Nephron (organoid): ENCODE measurements at regions not wholly inside any gene's neighbourhood (a gene's known extent, or its start where the extent isn't known, plus 50 kb on each side); places are given as distances from the start of the nearest gene placed in this dataset.

Experiments used
- H3K27ac Mint-ChIP-seq, 3 experiments: 2 replicates each; pipeline ENCODE4 v1.8.0; 2020; ENCODE audit warnings: mixed read lengths in 3 of 3, mild to moderate bottlenecking in 2 of 3, moderate library complexity in 1 of 3
- H3K27me3 Mint-ChIP-seq: 2 replicates; pipeline ENCODE4 v1.8.0; 2021; ENCODE audit warnings: low read depth, mild to moderate bottlenecking, moderate library complexity, mixed read lengths
- H3K36me3 Mint-ChIP-seq: 2 replicates; pipeline ENCODE4 v1.8.0; 2020; ENCODE audit warnings: low read depth, mixed read lengths
- H3K4me1 Mint-ChIP-seq: 2 replicates; pipeline ENCODE4 v1.8.0; 2020; ENCODE audit warnings: mixed read lengths
- H3K4me3 Mint-ChIP-seq, 3 experiments: 2 replicates each; pipeline ENCODE4 v1.8.0; 2020; ENCODE audit warnings: mild to moderate bottlenecking in 3 of 3, mixed read lengths in 3 of 3, moderate library complexity in 2 of 3
- H3K9me3 Mint-ChIP-seq: 2 replicates; pipeline ENCODE4 v1.8.0; 2020; ENCODE audit warnings: mixed read lengths
- TF ChIP-seq, protein P1 (sequence below), 3 experiments: fragments of 200-600 bp; sonication (generic); IDR thresholded peaks; one replicate each; pipeline ENCODE4 v1.5.0; 2021; ENCODE audit warnings: antibody characterized with exemption in 3 of 3; ENCODE audit not compliant: unreplicated experiment in 3 of 3

DNA sequence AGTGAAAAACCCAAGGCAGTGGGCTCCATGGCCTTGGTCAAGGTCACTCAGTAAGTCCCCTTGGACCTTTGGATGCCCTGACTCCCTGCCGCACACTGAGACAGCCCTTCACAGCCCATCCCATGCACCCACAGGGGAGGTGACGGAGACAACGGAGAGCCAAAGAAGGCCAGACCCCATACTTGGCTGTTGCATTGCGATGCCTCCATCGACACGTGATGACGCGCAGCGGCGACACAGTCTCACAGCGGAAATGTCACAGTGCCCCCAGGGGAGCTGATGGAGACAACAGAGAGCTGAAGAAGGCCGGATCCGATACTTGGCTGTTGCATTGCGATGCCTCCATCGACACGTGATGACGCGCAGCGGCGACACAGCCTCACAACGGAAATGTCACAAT lies 282.4 kb downstream of the TEX29 start:
- Mint-ChIP-seq H3K9me3 (no peaks in the 10 kb centered on the region), H3K27ac (no peak overlapping the region), H3K36me3 (no peaks in the 10 kb centered on the region), H3K4me3 (no peak overlapping the region), H3K4me1 (peaks cover 19% of the 10 kb centered on the region), H3K27me3 (peaks cover 27% of the 10 kb centered on the region)
- TF ChIP-seq, protein P1, sequence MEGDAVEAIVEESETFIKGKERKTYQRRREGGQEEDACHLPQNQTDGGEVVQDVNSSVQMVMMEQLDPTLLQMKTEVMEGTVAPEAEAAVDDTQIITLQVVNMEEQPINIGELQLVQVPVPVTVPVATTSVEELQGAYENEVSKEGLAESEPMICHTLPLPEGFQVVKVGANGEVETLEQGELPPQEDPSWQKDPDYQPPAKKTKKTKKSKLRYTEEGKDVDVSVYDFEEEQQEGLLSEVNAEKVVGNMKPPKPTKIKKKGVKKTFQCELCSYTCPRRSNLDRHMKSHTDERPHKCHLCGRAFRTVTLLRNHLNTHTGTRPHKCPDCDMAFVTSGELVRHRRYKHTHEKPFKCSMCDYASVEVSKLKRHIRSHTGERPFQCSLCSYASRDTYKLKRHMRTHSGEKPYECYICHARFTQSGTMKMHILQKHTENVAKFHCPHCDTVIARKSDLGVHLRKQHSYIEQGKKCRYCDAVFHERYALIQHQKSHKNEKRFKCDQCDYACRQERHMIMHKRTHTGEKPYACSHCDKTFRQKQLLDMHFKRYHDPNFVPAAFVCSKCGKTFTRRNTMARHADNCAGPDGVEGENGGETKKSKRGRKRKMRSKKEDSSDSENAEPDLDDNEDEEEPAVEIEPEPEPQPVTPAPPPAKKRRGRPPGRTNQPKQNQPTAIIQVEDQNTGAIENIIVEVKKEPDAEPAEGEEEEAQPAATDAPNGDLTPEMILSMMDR (IDR thresholded peaks at IDR 0.05; ENCODE audit: unreplicated experiment in 3 of 3), result no peak

DNA sequence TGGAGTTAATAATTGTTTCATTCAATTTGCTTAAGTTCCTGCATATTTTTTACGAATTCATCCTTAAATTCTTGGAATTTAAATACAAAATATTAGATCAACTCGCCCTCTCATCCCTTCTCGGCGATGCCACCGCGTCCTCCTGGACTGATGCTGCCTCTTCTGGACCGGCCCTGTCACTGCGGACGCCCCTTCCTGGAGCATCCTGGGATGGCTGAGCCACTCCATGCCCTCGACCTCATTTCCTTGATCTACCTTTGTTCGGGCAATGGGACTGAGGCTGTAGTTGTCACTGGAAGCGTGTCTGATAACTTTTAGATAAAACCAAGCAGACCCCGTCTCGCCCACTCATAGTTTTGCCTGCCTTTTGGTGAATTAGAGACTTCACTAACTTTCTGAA lies 283.7 kb downstream of the TEX29 start:
- H3K4me3 Mint-ChIP-seq, result no peak overlapping the region
- H3K9me3 Mint-ChIP-seq, result no peaks in the 10 kb centered on the region
- no peak overlapping the region for H3K27ac Mint-ChIP-seq
- no peaks in the 10 kb centered on the region for H3K36me3 Mint-ChIP-seq
- H3K27me3 Mint-ChIP-seq, result peaks cover 19% of the 10 kb centered on the region
- TF ChIP-seq, protein P1 (IDR thresholded peaks at IDR 0.05; ENCODE audit: unreplicated experiment in 3 of 3), result no peak
- H3K4me1 Mint-ChIP-seq, result peaks cover 10% of the 10 kb centered on the region

DNA sequence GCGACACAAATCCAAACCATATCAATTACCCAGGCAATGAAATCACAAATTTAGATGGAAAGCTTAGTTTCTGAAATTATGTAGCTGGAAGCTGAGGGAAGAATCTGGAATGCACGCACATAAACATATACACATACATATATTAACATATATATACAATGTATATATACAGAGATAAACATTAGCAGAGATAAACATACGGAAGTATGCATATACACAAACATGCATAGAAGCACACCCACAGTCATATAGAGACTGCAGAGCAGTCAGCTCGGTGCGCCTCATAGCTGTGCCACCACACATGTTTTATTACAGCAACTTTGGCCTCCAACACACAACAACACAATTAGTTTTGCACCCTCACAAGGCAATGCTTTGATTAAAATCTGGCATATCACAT lies 288.1 kb downstream of the TEX29 start:
- H3K27me3 Mint-ChIP-seq, result peaks cover 20% of the 10 kb centered on the region
- H3K27ac Mint-ChIP-seq, result no peak overlapping the region
- H3K36me3 Mint-ChIP-seq, result no peaks in the 10 kb centered on the region
- no peaks in the 10 kb centered on the region for H3K4me1 Mint-ChIP-seq
- no peak overlapping the region for H3K4me3 Mint-ChIP-seq
- TF ChIP-seq, protein P1 (IDR thresholded peaks at IDR 0.05; ENCODE audit: unreplicated experiment in 3 of 3), result no peak
- H3K9me3 Mint-ChIP-seq, result no peaks in the 10 kb centered on the region

DNA sequence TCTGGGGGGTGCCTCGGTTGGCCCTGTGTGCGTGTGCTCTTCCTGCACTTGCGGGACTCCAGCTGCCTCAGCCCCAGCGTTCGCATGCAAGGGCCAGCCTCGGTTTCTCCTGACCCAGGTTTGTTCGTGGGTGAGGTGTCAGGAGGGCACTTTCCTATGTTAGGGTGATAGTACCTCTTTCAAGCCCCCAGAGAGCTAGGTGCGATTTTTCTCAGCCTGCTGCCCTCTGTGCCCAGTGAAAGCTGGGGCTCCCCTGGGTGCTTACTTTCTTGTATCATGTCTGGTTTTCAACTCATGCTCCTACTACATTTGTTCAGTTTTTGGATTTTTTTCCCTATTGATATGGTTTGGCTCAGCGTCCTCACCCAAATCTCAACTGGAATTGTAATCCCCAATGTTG lies 289.2 kb downstream of the TEX29 start:
- Mint-ChIP-seq H3K27me3 (peaks cover 20% of the 10 kb centered on the region), H3K9me3 (no peaks in the 10 kb centered on the region), H3K36me3 (no peaks in the 10 kb centered on the region), H3K4me3 (no peak overlapping the region), H3K27ac (no peak overlapping the region), H3K4me1 (peaks cover 5% of the 10 kb centered on the region)
- TF ChIP-seq, protein P1 (IDR thresholded peaks at IDR 0.05; ENCODE audit: unreplicated experiment in 3 of 3), result no peak

DNA sequence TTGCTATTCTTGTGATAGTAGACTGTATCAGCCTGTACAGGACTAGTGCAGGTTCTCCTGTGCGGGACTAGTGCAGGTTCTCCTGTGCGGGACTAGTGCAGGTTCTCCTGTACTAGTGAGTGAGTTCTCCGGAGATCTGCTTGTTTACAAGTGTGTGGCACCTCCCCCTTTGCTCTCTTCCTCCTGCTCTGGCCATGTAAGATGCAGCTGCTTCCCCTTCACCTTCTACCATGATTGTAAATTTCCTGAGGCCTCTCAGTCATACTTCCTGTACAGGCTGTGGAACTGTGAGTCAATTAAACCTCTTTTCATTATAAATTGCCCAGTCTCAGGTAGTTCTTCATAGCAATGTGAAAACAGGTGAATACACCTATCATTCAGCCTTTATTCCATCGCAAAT lies 289.6 kb downstream of the TEX29 start:
- Mint-ChIP-seq H3K27me3 (peaks cover 20% of the 10 kb centered on the region), H3K4me3 (no peak overlapping the region), H3K36me3 (no peaks in the 10 kb centered on the region), H3K27ac (no peak overlapping the region), H3K4me1 (peaks cover 5% of the 10 kb centered on the region), H3K9me3 (no peaks in the 10 kb centered on the region)
- TF ChIP-seq, protein P1 (IDR thresholded peaks at IDR 0.05; ENCODE audit: unreplicated experiment in 3 of 3), result no peak

DNA sequence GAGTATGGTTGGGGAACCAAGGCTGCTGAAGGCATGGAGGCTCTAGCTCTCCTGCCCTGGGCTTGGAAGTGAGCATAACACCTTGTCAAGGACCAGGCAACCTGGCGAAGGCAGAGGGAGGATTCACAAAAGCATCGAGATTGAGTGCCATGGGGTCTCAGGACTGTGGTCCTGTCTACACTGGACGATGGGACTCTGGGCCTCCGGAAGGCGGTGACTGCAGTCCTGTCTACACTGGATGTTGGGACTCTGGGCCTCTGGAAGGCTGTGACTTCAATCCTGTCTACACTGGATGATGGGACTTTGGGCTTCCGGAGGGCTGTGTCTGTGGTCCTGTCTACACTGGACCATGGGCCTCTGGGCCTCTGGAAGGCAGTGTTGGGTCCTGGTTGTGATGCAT lies 290.4 kb downstream of the TEX29 start:
- H3K9me3 Mint-ChIP-seq, result no peaks in the 10 kb centered on the region
- no peak overlapping the region for H3K4me3 Mint-ChIP-seq
- peaks cover 25% of the 10 kb centered on the region for H3K27me3 Mint-ChIP-seq
- H3K36me3 Mint-ChIP-seq, result no peaks in the 10 kb centered on the region
- TF ChIP-seq, protein P1 (IDR thresholded peaks at IDR 0.05; ENCODE audit: unreplicated experiment in 3 of 3), result no peak
- no peak overlapping the region for H3K27ac Mint-ChIP-seq
- H3K4me1 Mint-ChIP-seq, result peaks cover 5% of the 10 kb centered on the region
